ENCODE measurements at regions not wholly inside any gene's neighbourhood (a gene's known extent, or its start where the extent isn't known, plus 50 kb on each side); places are given as distances from the start of the nearest gene placed in this dataset.

- no peak for DNase-seq
Measured at GRCh38 chrX:17919896-17920446, 58.9 kb upstream of the RAI2 start.

- DNase-seq, result no peak
Measured at GRCh38 chrX:17917945-17918577, 57.0 kb upstream of the RAI2 start.

- DNase-seq, result no peak
Measured at GRCh38 chrX:17913801-17914200, 52.7 kb upstream of the RAI2 start.
